ENCODE measurements at regions not wholly inside any gene's neighbourhood (a gene's known extent, or its start where the extent isn't known, plus 50 kb on each side); places are given as distances from the start of the nearest gene placed in this dataset.
A peak's percentile ranks its signal among the peaks of the same experiment; 100 is the strongest.

DNA sequence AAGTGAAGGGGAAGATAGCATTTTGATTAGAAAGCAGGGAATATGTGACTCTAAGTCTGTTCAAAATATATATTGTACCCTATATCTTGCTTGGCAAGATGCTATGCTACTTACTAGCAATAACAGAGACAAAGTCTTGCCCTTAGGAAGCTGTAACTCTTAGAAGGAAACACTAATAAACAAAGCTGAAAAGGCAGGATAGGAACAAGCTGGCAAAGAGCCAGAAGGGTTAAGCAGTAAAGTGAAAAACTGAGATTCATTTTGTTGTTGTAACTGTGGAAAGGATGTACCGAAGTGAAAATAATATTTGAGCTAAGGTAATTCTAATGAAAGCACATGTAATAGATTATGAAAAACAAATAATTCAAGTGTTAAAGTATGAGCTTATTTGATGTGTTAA, 527.1 kb upstream of the FLRT2 start:
- ChIA-PET POLR2A (no interaction called here), CTCF (interaction anchor here (0.6 to 1.5 kb wide), 5 partner anchors 9 to 97 kb away, joined by 3 read pairs; no protein-coding TSS in a partner anchor)
- intact Hi-C loops (cut with micrococcal nuclease): no loop called here
- FAIRE-seq (no peak), DNase-seq (ENCODE audit: low read depth, low spot score) (peak; percentile 54)
- no TSS peak for BruUV-seq (replicated peaks)
- no peaks in the 10 kb centered on the region for H3K9me1 ChIP-seq (replicated peaks; ENCODE audit: control insufficient read depth, extremely low read depth, insufficient read depth, low read length)
- H3K36me3 ChIP-seq (ENCODE audit: control insufficient read depth in 2 of 2, extremely low read depth in 1 of 2, insufficient read depth in 2 of 2, low read length in 2 of 2): no peaks in the 10 kb centered on the region
- H3K9me3 ChIP-seq (replicated peaks; ENCODE audit: control insufficient read depth, insufficient read depth, low read length): no peaks in the 10 kb centered on the region
- H3K27me3 ChIP-seq (ENCODE audit: control insufficient read depth in 2 of 2, insufficient read depth in 2 of 2, low read length in 2 of 2): no peaks in the 10 kb centered on the region
- no peak overlapping the region for H3K9ac ChIP-seq (replicated peaks; ENCODE audit: extremely low read depth, insufficient read depth, low read length)
- no peak overlapping the region for H2AFZ ChIP-seq (ENCODE audit: low read depth, low read length)
- H3K27ac ChIP-seq (ENCODE audit: insufficient read depth, low read depth, low read length): no peak overlapping the region
- dilution Hi-C loops (cut with MboI; ENCODE audit: extremely low pct_ligation_motif_present, low sequenced_read_pairs): no loop called here
- no peaks in the 10 kb centered on the region for H3K79me2 ChIP-seq (ENCODE audit: control insufficient read depth, insufficient read depth, low read length)
- H3K4me2 ChIP-seq (ENCODE audit: insufficient read depth, low read length): no peak overlapping the region
- no peak overlapping the region for H3K4me3 ChIP-seq (replicated peaks in 1 of 3; ENCODE audit: insufficient read depth in 1 of 3, low read depth in 1 of 3, low read length in 3 of 3)
- no peaks in the 10 kb centered on the region for H4K20me1 ChIP-seq (replicated peaks; ENCODE audit: control insufficient read depth, extremely low read depth, insufficient read depth, low read length)
- no peaks in the 10 kb centered on the region for H3K4me1 ChIP-seq (ENCODE audit: control insufficient read depth, extremely low read depth, insufficient read depth, low read length)
- no peak for TF ChIP-seq FOS (IDR thresholded peaks at IDR 0.05; ENCODE audit: borderline replicate concordance, insufficient read depth, low read length)
- no peak for TF ChIP-seq MYC (IDR thresholded peaks at IDR 0.05; ENCODE audit: low read depth, low read length)
- no peak for TF ChIP-seq JUN (IDR thresholded peaks at IDR 0.05; ENCODE audit: borderline replicate concordance, insufficient read depth, insufficient read length, low read depth)
- TF ChIP-seq, protein P1, sequence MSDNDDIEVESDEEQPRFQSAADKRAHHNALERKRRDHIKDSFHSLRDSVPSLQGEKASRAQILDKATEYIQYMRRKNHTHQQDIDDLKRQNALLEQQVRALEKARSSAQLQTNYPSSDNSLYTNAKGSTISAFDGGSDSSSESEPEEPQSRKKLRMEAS (IDR thresholded peaks at IDR 0.05; ENCODE audit: insufficient read depth, insufficient read length): no peak
- no peak for TF ChIP-seq POLR2AphosphoS5 (IDR thresholded peaks at IDR 0.05; ENCODE audit: insufficient read depth, low read depth, low read length)

- ChIA-PET POLR2A (no interaction called here), CTCF (interaction anchor here (1.4 to 1.5 kb wide), 2 partner anchors 10 kb away, joined by 3 read pairs; no protein-coding TSS in a partner anchor)
- no peak overlapping the region for H2AFZ ChIP-seq (ENCODE audit: low read depth, low read length)
- H3K4me2 ChIP-seq (ENCODE audit: insufficient read depth, low read length): no peak overlapping the region
- TF ChIP-seq EZH2 (IDR thresholded peaks at IDR 0.05; ENCODE audit: borderline replicate concordance, low read depth, low read length, severe bottlenecking) (no peak), FOS (IDR thresholded peaks at IDR 0.05; ENCODE audit: borderline replicate concordance, insufficient read depth, low read length) (no peak), CTCF (IDR thresholded peaks at IDR 0.05; ENCODE audit: extremely low read depth in 1 of 2, insufficient read depth in 1 of 2, low read depth in 1 of 2, low read length in 2 of 2) (no peak), POLR2A (IDR thresholded peaks at IDR 0.05; ENCODE audit: low read depth, low read length) (no peak)
- DNase-seq (ENCODE audit: low read depth, low spot score) (no peak), FAIRE-seq (no peak)
- no TSS peak for BruUV-seq (replicated peaks)
- H4K20me1 ChIP-seq (replicated peaks; ENCODE audit: control insufficient read depth, extremely low read depth, insufficient read depth, low read length): no peaks in the 10 kb centered on the region
- dilution Hi-C loops (cut with MboI; ENCODE audit: extremely low pct_ligation_motif_present, low sequenced_read_pairs) (no loop called here), intact Hi-C loops (cut with micrococcal nuclease) (no loop called here)
- no peaks in the 10 kb centered on the region for H3K79me2 ChIP-seq (ENCODE audit: control insufficient read depth, insufficient read depth, low read length)
- H3K36me3 ChIP-seq (ENCODE audit: control insufficient read depth in 2 of 2, extremely low read depth in 1 of 2, insufficient read depth in 2 of 2, low read length in 2 of 2): no peaks in the 10 kb centered on the region
- H3K27ac ChIP-seq (ENCODE audit: insufficient read depth, low read depth, low read length): no peak overlapping the region
- H3K9me3 ChIP-seq (replicated peaks; ENCODE audit: control insufficient read depth, insufficient read depth, low read length): no peaks in the 10 kb centered on the region
- H3K9me1 ChIP-seq (replicated peaks; ENCODE audit: control insufficient read depth, extremely low read depth, insufficient read depth, low read length): no peaks in the 10 kb centered on the region
- no peak overlapping the region for H3K9ac ChIP-seq (replicated peaks; ENCODE audit: extremely low read depth, insufficient read depth, low read length)
- H3K4me1 ChIP-seq (ENCODE audit: control insufficient read depth, extremely low read depth, insufficient read depth, low read length): no peaks in the 10 kb centered on the region
- H3K27me3 ChIP-seq (ENCODE audit: control insufficient read depth in 2 of 2, insufficient read depth in 2 of 2, low read length in 2 of 2): no peaks in the 10 kb centered on the region
- H3K4me3 ChIP-seq (replicated peaks in 1 of 3; ENCODE audit: insufficient read depth in 1 of 3, low read depth in 1 of 3, low read length in 3 of 3): no peak overlapping the region
Measured at GRCh38 chr14:85003805-85004204, 526.1 kb upstream of the FLRT2 start.
